HG03039 (cell line): ENCODE measurements at regions not wholly inside any gene's neighbourhood (a gene's known extent, or its start where the extent isn't known, plus 50 kb on each side); places are given as distances from the start of the nearest gene placed in this dataset.

Experiments
- ATAC-seq: cut with Tn5 transposase; IDR thresholded peaks from one replicate; pipeline ENCODE4 v1.9.1; 2021; ENCODE audit warnings: mild to moderate bottlenecking, moderate library complexity; ENCODE audit not compliant: unreplicated experiment

- no peak for ATAC-seq
Measured at GRCh38 chr10:10794046-10794445, 223.6 kb upstream of the CELF2 start.

- no peak for ATAC-seq
Measured at GRCh38 chr10:10794791-10795191, 222.9 kb upstream of the CELF2 start.

- ATAC-seq = no peak
Measured at GRCh38 chr10:10796061-10796773, 221.5 kb upstream of the CELF2 start.

- ATAC-seq = no peak
Measured at GRCh38 chr10:10796774-10797415, 220.8 kb upstream of the CELF2 start.

- no peak for ATAC-seq
Measured at GRCh38 chr10:10797513-10797912, 220.2 kb upstream of the CELF2 start.

- no peak for ATAC-seq
Measured at GRCh38 chr10:10798102-10798863, 219.4 kb upstream of the CELF2 start.

- ATAC-seq = no peak
Measured at GRCh38 chr10:10798864-10799192, 218.8 kb upstream of the CELF2 start.

GRCh38 chr10:10800961-10801360 lies 216.7 kb upstream of the CELF2 start:
- ATAC-seq = no peak

- no peak for ATAC-seq
Measured at GRCh38 chr10:10803278-10803677, 214.4 kb upstream of the CELF2 start.

- no peak for ATAC-seq
Measured at GRCh38 chr10:10804061-10804460, 213.6 kb upstream of the CELF2 start.

GRCh38 chr10:10804998-10805740 lies 212.5 kb upstream of the CELF2 start:
- no peak for ATAC-seq

GRCh38 chr10:10807106-10807505 lies 210.6 kb upstream of the CELF2 start:
- ATAC-seq = no peak

GRCh38 chr10:10811562-10811961 lies 206.1 kb upstream of the CELF2 start:
- no peak for ATAC-seq

GRCh38 chr10:10813656-10814055 lies 204.0 kb upstream of the CELF2 start:
- no peak for ATAC-seq

GRCh38 chr10:10814069-10814468 lies 203.6 kb upstream of the CELF2 start:
- ATAC-seq = no peak

- no peak for ATAC-seq
Measured at GRCh38 chr10:10816447-10816846, 201.2 kb upstream of the CELF2 start.

- ATAC-seq = no peak
Measured at GRCh38 chr10:10817609-10818008, 200.1 kb upstream of the CELF2 start.

- no peak for ATAC-seq
Measured at GRCh38 chr10:10818082-10818481, 199.6 kb upstream of the CELF2 start.

- no peak for ATAC-seq
Measured at GRCh38 chr10:10819206-10819856, 198.3 kb upstream of the CELF2 start.

- ATAC-seq = no peak
Measured at GRCh38 chr10:10821926-10822325, 195.7 kb upstream of the CELF2 start.

GRCh38 chr10:10824591-10825148 lies 193.0 kb upstream of the CELF2 start:
- ATAC-seq = no peak
